HG03025 (cell line): ENCODE measurements at regions not wholly inside any gene's neighbourhood (a gene's known extent, or its start where the extent isn't known, plus 50 kb on each side); places are given as distances from the start of the nearest gene placed in this dataset.
"Not testable (repeated sequence)": the region's sequence is repeated elsewhere in the genome, so short reads cannot be mapped to it uniquely, and the experiment has no call there.

Source experiments
- ATAC-seq: cut with Tn5 transposase; IDR thresholded peaks from one replicate; pipeline ENCODE4 v1.9.1; 2021; ENCODE audit warnings: mild to moderate bottlenecking, moderate library complexity; ENCODE audit not compliant: unreplicated experiment, low FRiP score

- no peak for ATAC-seq
Measured at GRCh38 chr2:153622285-153622684, 143.7 kb upstream of the RPRM start.

DNA sequence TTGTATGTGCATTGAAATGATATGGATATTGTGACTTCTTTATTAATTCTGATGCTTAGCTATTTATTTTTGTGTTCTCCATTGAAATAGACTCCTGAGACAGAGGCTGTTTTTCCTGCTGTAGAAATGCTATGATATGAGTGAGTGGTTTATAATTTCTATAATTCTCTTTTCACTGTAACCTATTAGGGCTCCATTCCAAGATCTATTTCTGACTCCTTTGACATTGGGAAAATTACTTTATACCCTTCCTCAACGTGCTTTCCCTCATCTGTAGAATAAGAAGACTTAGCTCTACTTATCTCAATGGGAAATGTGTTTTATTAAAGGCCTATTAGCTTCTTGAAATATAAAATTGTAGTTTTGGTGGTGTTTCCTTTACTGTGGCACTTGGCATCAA is 144.5 kb upstream of the RPRM start:
- ATAC-seq, result no peak

- ATAC-seq, result no peak
Measured at GRCh38 chr2:153626676-153627075, 148.1 kb upstream of the RPRM start.

DNA sequence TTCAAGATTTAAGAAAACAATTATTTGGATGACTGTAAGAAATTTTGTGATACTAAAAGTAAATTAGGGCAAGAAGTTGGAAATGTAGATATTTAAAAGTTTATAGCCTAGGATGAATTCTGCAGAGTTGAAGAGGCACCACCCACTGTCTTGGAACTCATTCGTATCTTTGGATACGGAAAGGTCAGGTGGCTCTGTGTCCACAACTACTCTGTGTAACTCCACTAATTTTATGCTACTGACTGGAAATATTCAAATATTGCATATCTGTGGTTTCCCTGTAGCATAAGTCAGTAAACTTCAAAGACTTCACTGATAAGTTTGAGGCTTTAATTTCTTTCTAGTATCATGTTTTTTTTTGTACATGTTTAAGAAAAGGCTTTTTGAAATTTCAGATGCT is 156.9 kb upstream of the RPRM start:
- no peak for ATAC-seq

DNA sequence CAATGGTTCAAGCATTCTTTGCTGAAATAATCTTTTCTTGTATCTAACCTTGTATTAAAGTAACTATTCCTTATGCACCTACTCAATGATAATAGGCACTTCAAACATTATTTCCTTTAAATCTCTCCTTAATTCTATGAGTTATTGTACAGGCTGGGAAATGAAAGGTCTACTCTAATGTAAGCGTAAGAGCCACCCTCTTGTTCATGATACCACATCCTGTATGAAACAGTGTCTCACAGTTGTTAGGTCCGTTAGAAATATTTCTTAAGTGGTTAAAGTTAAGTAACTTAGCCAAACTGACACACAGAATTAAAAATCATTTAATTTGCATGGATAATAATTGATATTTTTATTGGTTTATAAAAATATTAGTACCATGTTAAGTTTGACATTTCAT is 162.5 kb upstream of the RPRM start:
- ATAC-seq, result no peak

DNA sequence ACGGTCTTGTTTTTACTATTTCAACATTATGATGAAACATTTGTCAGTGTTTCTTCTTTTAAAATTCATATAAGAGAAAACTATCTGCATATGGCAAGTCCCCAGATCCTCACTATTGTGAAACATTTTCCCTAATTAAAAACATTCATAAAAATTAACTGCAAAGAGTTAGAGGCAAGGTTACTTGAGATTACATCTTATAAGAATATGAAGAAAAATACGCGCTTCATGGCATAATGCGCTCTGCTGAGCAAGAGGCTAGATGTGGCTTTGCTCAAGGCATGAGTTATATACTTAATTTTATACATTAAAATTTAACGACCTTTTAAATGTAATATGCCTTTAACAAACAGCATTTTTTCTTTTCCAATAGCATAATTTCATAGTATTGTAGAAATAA is 166.4 kb upstream of the RPRM start:
- no peak for ATAC-seq

GRCh38 chr2:153645599-153645998 is 167.0 kb upstream of the RPRM start:
- no peak for ATAC-seq

GRCh38 chr2:153657651-153658050 is 179.1 kb upstream of the RPRM start:
- ATAC-seq, result no peak

DNA sequence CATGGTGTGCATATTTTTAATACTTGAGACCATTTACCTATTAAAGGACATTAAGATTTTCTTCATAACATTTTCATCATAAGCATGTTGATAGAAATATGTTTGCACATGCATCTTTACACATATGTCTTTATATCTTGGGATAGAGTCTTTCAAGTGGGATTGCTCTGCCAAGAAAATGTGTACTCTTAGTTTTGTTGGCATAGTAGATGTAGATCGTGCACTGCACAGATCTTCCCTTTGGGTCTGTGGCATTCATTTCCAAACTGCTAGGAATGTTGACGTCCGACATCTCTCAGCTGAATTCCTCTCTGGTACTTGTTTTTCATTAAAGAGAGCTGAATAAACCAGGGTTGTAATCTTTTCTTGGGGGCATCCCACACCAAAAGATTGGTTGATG is 183.2 kb upstream of the RPRM start:
- ATAC-seq, result no peak

- no peak for ATAC-seq
Measured at GRCh38 chr2:153663371-153663770, 184.8 kb upstream of the RPRM start.

GRCh38 chr2:153664009-153664408 is 185.4 kb upstream of the RPRM start:
- ATAC-seq, result not testable (repeated sequence)

DNA sequence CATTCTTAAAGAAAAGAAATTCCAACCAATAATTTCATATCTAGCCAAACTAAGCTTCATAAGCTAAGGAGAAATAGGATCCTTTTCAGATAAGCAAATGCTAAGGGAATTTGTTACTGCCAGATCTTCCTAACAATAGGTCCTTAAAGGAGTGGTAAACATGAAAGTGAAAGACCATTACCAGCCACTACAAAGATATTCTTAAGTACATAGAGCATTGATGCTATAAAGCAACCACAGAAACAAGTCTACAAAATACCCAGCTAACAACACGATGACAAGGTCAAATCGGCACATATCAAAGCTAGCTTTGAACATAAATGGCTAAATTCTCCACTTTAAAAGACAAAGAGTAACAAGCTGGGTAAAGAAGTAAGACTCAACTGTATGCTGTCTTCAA is 188.9 kb upstream of the RPRM start:
- no peak for ATAC-seq

DNA sequence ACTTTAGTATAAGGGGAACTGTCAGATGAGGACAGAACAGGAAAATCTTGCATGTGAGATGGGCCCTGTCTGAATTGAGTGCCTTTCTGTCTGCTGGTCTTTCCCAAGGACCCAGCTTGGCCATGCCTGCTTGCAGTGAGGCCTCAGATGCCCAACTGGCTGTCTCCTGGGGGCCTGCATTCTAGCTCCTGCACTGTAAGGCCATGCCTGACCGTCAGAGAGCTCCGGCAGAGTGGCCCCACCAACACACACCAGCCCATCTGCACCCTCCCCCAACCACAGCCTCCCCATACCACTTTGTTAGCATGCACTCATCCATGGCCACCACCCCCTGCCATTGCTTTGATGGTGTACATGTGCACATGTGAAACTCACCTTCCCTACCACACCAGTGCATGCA is 190.4 kb upstream of the RPRM start:
- ATAC-seq, result no peak

DNA sequence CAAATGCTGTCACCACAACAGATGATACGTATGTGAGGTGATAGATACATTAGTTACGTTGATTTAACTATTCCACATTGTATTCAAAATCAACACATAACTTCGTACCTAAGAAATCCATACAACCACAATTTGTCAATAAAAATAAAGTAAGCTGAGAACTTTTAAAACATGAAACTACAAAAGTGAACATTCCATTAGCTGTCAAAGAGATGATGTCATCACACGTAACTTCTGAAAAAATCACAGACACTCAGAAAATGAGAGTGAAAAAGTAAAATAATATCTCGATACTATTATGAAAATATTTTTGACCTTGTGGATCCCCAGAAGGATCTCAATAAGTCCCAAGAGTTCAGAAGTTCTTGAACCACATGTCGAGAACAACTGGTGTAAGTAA is 161.6 kb upstream of the GALNT13 start:
- no peak for ATAC-seq

DNA sequence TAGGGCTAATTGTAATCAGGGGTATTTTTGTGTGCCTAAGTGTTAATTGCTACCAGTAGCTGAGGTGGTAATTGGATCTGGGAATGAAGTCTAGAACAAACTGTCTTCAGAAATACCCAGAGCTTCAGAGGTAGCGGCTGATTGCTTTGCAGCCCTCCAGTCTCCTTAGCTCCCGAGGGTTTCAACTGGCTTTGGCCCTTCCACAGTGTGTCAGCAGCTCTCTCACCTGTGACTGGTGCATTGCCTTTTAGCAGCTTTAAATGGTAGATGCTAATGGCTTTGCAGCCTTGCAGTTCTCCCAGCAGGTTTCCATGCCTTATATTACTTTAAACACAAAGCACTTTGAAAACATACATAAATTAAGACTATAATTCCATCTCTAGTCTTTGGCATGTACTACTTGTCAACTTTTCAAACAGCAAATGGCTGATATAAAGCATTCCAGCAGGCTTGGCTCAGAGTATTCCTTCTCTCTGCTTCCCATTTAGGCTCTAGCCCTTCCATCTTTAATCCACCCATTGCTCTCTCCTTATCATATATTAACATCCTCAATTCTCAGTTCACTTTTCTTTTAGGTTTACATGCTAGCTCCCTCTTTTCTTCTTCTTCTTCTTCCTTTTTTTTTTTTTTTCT is 156.4 kb upstream of the GALNT13 start:
- no peak for ATAC-seq

DNA sequence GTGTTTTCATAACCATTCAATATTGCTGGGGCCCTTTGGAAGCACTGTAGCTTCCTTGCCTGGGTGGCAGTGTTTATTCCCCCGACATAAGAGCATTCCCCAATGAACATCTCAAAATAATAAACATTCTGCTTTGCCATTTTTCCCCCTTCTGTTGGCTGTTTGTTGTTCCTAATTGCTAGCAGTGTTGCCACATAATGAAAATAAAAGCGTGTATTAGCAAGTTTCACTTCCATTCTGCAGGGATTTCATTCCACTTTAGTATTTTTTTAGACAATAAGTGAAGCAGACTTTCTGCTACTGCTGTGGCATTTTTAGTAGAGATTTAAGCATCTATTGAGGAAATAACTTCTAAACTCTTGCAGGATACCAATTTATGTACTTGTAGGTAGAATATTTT is 154.7 kb upstream of the GALNT13 start:
- ATAC-seq, result no peak

DNA sequence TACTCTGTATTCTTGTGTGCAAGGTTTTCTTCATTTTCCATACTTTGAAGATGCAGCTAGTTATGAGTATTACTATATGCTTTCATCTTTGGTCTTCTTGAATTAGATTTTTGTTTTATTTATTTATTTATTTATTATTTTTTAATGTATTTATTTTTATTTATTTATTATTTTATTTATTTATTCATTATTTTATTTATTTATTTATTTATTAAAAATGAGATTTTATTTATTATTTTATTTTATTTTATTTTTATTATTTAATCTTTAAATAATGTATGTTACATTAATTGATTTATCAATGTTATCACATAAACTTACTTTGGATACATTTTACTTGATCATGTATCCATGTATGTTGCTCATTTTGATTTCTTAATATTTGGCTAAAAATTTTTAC is 132.3 kb upstream of the GALNT13 start:
- no peak for ATAC-seq

DNA sequence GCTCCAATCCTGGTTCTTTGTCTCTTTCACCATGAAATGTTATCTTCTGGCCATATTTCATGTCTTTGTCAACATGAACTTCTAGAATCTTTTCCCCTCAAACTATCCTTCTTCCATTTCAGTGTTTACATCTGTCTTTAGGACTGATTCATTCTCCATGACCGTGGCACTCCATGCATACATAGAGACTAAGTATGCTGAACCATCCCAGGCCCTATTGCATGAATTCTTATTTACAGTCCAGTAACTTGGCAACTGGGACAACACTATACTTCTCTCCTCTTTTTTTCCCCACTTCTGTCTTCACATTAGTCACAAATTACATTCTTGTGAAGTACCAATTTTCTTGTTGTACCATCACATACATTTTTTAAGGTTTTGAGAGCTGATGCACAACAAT is 109.8 kb upstream of the GALNT13 start:
- no peak for ATAC-seq

- no peak for ATAC-seq
Measured at GRCh38 chr2:153766415-153766814, 105.3 kb upstream of the GALNT13 start.

DNA sequence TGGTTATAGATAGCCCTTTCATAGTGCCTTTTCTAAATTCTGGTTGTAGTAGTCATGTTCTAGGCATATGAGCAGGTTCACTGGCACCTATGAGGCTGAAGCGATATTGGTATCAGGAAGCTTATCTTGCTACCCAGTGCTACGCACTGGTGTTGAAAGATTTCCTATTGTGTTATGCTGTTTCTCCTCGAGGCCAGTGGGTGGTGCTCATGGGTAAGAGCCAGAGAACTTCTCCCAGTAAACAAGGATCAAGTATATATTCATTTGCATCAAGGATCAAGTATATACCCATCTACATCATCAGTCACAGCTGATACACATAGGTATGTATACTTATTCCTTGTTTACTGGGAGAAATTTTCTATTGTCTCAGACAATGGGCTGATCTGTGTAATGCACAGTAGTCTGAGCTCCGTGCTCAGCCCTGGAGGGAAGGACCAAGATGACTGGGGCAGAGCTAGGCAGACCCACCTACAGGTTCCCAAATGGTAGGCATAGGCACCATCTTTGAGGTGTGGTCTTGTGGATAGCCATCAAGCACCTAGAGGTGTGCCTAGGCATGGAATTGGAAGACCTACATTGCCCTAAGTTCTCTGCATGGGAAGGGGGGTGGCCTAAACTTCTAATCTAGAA is 101.2 kb upstream of the GALNT13 start:
- no peak for ATAC-seq

GRCh38 chr2:153780241-153780640 is 91.5 kb upstream of the GALNT13 start:
- ATAC-seq, result no peak

- ATAC-seq, result no peak
Measured at GRCh38 chr2:153786016-153786415, 85.7 kb upstream of the GALNT13 start.

- ATAC-seq, result no peak
Measured at GRCh38 chr2:153787612-153788011, 84.1 kb upstream of the GALNT13 start.
